ENCODE measurements at regions not wholly inside any gene's neighbourhood (a gene's known extent, or its start where the extent isn't known, plus 50 kb on each side); places are given as distances from the start of the nearest gene placed in this dataset.

- TF ChIP-seq, protein P1, sequence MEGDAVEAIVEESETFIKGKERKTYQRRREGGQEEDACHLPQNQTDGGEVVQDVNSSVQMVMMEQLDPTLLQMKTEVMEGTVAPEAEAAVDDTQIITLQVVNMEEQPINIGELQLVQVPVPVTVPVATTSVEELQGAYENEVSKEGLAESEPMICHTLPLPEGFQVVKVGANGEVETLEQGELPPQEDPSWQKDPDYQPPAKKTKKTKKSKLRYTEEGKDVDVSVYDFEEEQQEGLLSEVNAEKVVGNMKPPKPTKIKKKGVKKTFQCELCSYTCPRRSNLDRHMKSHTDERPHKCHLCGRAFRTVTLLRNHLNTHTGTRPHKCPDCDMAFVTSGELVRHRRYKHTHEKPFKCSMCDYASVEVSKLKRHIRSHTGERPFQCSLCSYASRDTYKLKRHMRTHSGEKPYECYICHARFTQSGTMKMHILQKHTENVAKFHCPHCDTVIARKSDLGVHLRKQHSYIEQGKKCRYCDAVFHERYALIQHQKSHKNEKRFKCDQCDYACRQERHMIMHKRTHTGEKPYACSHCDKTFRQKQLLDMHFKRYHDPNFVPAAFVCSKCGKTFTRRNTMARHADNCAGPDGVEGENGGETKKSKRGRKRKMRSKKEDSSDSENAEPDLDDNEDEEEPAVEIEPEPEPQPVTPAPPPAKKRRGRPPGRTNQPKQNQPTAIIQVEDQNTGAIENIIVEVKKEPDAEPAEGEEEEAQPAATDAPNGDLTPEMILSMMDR (conservative IDR thresholded peaks at IDR 0.05 in 1 of 2, IDR thresholded peaks at IDR 0.05 in 1 of 2; ENCODE audit: extremely low read depth in 1 of 2, insufficient read depth in 1 of 2, low read depth in 1 of 2, low read length in 2 of 2) = no peak
- no peak for TF ChIP-seq EZH2 (IDR thresholded peaks at IDR 0.05; ENCODE audit: borderline replicate concordance, low read length)
Measured at GRCh38 chr14:29220566-29220965, 454.0 kb downstream of the FOXG1 start.
